GM21360 (cell line): ENCODE measurements at regions not wholly inside any gene's neighbourhood (a gene's known extent, or its start where the extent isn't known, plus 50 kb on each side); places are given as distances from the start of the nearest gene placed in this dataset.

Experiments used
- ATAC-seq: cut with Tn5 transposase; IDR thresholded peaks from one replicate; pipeline ENCODE4 v1.9.1; 2021; ENCODE audit warnings: mild to moderate bottlenecking, moderate library complexity; ENCODE audit not compliant: unreplicated experiment

DNA sequence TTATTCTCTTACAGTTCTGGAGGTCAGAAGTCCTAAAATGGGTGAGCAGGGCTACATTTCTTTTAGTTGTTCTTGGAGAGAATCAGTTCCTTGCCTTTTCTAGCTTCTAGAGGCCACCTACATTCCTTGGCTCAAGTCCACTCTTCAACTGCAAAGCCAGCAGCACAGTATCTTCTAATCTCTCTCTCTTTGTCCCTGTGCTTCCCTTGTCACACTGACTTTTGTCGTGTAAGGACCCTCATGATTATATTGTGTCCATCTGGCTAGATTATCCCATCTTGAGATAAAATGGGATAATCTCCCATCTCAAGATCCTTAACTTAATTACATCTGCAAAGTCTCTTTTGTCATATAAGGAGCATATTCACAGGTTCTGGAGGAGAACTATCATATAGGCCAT, 359.0 kb downstream of the ADRA2A start:
- no peak for ATAC-seq

DNA sequence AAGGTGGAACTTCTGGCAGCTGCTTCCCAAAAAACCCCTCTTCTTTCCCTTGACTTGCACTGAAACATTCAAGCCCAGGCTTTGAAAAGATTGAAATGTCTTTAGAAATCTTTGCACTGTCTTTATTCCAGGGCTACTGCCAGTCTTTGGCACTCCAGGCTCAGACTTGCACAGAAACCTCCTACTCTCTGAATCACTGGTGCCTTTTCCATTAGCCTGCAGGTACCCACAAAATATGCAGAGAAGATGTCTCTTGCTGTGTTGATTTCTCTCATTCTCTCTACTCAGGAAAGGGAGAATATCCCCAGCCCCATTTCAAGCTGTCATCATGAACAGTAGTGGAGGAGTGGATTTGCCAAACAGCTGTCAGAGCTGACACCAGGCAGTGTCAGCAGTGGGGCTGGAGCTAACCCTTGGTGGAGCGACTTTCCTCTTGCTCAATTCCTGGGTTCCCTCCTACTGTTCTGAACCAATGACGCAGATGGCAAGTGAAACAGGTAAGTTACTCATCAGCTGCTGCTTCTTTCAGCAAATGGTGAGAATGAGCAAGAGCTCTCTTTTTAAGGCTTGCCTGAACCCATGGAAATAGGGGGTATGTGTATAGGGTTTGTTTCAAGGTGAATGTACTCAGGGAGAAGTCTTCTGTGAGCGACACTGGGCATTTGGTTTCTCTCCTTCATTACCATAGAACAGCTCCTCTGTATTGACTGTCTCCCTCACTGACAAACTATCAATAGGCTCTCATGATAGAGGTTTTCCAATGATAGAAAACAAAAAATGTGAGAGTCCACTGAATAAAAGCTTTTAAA, 362.4 kb downstream of the ADRA2A start:
- ATAC-seq, result no peak

DNA sequence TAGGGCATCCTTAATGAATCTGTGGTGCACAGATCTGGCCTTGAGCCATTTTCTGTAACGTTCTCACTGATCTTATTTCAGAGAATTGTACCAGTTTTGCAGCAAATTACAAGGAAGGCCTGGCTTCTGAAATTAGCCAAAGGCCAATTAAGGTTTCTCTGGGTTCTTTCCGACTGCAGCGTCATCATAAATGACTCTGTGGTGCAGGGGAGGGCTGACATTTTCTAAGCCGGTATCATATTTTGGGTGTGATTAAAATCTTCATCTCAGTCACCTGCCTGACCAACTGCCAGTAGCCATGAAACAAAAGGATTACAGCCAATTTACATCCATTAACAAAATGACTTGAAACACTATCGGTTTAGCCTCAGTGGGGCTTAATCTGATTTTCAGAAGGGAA, 363.7 kb downstream of the ADRA2A start:
- ATAC-seq, result no peak

DNA sequence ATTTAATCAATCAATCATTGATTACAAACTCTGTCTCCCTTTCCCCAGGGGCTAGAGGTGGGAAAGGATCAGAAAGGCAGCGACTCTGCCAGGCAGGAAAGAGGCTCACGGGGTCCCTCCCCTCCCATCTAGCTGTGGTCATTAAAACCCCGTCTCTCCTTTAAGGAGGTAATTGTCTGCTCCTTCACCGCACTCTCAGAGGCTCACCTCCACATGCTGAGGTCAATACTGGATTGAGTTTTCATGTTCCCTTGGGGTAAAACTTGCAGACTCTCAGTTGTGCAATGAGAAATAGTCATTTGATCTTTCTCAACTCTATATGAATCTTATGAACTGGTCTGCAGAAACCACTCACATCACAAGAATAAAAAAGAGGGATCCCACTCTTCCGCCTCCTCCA, 368.8 kb downstream of the ADRA2A start:
- ATAC-seq, result no peak

DNA sequence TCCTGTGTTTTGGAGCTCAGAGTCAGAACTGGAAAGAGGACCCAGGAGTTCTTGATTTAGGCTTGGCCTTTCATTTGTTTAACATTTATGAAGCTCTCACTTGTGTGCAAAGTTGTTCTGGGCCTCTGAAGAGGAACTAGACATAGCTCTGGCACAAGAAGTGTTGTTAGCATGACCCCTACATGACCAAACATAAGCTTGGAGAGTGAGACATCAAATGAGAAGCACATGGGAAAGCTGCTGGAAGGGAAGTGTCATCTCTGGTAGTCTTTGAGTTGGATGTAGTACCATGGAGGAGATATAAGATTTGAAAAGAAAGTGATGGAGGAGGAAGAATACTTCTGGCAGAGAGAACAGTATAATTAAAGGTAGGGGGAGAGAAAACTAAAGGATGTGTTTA, 370.1 kb downstream of the ADRA2A start:
- ATAC-seq, result no peak

DNA sequence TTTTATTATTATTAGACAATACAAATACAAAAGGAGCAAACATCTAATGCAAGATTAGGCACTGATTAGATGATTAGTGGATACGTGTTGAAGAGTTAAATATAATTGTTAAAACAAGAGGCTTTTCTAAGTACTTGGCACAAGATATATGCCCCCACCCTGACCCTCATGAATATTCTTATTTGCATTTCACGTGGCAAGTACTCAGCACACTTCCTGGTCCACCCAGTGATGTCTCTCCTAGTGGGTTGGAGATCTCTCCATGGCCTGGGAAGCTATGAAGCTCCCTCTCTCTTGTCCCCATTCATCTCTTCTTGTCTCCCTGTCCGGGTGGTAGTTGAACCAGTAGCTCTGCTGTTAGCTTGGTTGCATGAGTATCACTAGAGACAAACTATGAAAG, 375.3 kb downstream of the ADRA2A start:
- no peak for ATAC-seq

DNA sequence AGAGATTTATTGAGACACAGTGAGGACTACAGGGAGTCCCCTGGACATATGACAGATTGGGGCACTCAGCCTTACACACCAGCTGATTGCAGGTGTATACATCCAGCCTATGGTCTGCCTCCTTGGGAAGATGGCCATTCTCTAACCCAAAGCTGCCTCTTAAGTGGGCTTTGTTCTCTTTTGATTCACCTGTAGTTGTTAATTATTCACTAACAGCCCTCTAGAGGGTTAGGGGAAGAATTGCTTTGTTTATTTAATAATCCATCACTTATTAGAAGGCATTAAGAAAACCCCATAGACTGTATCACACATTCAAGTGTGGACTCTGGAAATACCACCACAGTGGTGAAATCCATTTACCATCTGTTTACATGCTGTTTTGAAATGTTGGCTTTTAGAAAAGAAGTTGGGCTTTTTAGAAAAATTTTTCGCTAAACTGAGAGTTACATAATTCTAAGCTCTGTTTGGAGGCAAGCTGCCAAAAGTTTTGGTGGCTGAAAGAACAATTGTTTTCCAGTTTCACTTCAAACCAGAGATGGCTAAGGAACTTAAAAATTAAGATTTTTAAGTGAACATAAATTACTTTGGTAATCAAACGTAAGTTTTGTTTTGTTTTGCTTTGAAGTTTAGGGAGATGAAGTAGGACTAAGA, 379.1 kb downstream of the ADRA2A start:
- no peak for ATAC-seq

DNA sequence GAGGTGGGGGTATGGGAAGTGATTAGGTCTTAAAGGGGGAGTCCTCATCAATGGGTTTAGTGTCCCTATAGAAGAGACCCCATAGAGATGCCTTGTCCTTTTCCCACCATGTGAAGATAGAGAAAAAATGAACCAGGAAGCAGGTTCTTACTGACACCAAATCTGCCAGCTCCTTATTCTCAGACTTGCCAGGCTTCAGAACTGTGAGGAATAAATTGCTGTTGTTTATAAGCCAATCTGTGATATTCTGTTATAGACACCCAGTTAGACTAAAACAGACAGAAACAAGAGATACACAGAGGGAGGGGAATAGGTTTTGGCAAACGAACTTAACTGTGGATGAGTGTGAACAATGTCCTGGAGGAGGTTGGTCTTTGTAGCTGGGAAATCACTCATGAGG, 381.4 kb downstream of the ADRA2A start:
- no peak for ATAC-seq

DNA sequence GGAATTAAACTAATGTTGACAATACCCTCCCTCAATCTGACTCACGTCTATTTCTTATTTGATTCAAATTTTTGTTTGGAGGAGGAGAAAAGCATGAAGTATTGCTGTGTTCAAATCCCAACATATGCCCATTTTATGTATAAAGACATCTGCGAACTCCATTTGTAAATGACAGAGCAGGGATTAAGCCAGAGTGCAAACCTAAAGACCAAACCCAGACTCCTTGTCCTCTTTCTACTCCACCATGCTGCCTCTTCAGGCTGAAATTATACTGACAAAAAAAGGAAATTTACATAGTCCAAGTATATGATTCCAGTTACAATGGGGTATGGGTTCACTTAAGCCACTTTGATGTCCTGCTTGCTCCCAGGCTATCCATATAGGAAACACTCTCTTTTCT, 383.1 kb downstream of the ADRA2A start:
- ATAC-seq, result no peak

DNA sequence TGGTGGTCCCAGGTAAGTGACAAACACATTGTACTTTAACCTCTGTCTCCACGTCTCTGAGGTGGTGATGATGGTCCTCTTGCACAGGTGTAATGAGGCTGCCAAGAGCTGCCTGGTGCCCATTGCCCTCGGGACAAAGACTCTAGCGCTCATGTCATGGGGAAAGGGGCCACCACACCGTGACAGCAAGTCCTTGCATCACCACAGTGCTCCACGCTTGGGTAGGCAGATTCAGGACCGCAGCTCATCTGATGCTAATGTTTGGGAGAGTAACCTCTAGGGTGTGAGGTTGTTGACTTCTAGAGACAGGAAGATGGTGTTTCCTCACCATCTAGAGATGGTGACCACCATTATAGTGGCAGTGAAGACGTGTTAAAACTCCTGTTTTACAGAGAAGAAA, 395.6 kb downstream of the ADRA2A start:
- ATAC-seq, result no peak

DNA sequence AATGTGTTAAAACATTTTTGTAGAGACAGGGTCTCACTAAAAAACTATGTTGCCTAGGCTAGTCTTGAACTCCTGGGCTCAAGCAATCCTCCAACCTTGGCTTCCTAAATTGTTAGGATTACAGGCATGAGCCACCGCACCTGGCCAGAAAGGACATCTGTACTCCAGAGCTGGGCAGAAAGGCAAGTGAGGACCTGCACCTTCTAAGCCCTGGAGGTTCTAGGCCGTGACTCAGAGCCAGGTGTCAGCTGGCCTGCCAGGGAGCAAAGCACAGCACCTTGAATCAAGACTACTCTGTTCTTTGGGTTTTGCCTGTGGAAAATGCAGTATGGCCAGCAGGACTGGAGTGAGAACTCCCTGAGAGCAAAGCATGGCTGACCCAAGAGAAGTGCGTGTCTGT, 396.5 kb downstream of the ADRA2A start:
- ATAC-seq, result no peak

DNA sequence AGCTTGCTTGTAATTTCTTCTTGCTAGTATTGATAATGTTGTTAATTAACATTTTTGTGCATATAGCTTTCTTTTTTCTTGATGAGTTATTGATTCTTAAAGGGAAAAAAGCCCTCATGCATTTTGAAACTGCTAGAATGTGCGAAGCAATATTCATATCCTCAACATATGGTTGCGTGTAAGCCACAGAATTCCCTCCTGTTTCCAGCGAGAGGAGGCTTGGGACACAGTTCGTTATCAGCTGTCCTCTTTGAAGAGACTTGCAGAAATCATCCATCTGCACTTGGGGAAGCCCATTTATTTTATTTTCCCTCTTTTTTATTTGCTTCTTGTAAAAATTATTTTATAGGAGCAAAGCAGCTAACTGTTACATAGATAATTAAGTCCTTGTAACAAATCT, 398.0 kb downstream of the ADRA2A start:
- ATAC-seq, result no peak

DNA sequence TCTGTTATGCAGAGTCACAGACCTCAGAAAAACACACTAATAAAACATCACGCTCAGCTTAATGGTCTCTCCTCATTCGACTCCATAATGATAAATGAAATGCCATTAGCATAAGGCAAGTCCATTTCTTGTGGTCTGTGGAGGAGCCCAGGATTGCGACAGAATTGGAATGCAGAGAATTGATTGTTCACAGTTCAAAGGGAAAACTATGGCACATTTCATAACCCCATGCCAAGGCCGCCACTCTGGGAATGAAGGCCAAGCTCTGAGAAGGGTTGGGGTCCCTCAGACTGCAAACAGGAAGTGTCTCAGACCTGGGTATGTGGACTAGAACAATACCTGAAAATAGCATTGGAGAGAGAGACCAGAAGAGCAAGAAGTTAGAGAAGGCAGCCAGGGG, 398.9 kb downstream of the ADRA2A start:
- ATAC-seq, result no peak

DNA sequence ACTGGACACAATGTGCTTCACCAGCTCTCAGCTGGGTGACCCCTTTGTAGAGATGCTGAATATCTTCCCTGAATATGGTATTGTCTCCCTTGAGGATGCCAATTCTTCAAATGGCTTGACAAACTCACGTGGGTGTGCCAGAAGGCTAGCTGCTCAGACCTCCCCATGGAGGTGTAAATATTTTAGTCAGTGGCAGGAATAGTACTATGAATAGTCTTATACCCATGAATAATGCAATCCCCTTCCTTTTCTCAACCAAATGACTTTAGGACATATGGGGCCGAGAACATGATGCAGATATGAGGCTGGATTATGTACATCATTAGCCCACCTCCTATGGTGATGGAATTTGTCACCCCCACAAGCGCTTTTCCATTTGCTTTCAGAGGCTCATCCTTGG, 401.8 kb downstream of the ADRA2A start:
- ATAC-seq, result no peak

DNA sequence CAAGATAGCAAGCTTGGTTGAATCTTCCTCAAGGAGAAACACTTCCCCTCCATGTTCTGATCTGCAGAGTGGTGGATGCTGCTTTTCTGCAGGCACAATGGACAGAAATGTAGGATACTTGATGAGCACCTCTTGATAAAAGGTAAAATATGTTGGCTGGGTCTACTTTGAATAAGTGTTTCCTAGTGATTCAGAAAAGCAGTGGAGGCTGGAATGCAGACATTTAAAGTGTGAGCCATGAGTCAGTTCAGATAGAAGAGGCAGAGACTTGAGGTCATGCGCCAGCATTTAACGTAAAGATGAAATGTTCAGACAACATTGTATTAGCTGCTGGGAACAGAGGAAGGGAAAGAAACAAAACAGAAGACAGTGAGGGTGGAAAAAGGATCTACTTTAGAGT, 403.1 kb downstream of the ADRA2A start:
- ATAC-seq, result no peak

DNA sequence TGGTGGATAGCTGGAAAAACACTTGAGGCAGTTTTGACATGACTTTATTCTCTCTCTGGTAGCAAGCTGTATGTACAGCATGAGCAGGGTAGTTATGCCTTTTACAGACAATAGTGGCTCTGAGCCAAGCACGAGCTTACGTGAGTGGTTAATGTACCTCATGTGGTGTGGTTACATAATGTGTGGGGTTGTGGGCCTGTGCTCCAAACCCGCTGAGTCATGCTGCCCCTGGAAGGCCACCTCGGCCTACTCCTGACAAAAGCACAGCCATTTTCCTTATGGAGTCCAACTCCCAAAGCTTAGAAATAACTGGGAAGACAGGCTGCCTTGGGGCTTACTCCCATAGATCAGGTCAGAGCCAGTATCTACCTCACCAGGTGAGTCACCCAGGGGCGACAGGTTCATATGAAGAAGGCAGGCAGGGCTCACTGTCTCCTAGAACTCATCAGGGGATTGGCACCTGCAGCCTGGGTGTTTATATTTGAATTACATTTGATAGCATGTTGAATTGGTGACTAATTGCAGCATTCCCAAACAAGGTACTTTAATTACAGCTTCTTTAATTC, 404.5 kb downstream of the ADRA2A start:
- no peak for ATAC-seq

DNA sequence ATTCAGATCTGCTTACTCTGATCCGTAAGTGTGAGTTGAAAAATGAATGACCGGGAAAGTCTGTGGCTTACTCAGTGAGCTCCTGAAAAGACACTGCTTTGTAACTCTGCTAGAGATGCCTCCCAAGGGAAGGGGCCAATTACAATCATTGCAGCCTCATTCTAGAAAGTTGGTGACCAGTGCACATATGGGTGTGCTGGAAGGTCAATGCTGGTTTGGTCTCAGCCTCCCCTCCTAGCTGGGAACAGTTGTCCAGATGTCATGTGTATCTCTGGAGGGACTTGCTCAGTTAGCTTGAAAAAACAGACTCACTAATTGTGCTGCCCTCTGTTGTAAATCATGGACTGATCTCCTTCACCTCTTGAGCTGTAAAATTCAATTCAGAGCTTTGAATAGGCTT, 405.0 kb downstream of the ADRA2A start:
- ATAC-seq, result no peak

DNA sequence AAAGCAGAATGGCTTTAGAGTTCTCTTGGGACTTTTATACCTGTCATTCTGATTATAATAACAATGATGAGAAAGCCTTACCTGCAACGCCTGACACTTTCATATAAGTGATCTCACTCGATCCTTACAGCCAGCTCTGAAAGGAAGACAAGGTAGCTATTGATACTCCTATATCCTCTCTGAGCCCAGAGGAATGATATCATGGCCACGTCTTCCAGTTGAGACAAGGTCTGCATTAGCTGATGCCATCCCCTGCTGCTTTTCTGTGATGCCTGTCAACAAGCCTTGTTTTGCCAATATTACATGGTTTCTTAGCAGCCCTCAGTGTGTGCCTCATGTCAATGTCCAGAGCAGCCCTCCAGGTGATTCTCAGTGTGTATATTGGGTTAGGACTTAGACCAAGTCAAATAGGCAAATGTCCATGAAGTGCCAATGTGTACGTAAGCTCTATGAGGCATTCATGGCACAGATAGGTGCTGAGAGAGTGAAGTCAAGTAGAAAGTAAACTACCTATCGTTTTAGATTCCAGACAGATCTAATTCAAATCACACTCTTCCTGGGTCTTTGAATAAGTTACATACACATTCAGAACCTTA, 405.9 kb downstream of the ADRA2A start:
- no peak for ATAC-seq

DNA sequence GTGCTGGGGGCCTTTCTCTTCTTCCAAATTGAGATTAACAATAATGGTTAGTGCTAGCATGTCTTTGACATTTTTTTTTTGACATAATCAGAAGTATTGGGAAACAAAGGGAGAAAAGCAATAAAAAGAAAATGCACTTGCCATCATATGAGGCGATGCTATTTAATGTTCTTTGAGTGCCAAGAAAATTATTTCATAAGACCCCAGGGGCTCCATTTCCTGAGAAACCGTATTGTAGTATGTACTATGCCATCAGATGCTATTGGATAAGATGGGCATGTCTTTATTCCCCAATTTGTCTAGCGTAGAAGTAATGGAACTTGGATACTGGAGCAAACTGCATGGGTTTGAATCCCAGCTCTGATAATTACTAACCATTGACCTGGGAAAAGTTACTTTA, 408.9 kb downstream of the ADRA2A start:
- no peak for ATAC-seq

DNA sequence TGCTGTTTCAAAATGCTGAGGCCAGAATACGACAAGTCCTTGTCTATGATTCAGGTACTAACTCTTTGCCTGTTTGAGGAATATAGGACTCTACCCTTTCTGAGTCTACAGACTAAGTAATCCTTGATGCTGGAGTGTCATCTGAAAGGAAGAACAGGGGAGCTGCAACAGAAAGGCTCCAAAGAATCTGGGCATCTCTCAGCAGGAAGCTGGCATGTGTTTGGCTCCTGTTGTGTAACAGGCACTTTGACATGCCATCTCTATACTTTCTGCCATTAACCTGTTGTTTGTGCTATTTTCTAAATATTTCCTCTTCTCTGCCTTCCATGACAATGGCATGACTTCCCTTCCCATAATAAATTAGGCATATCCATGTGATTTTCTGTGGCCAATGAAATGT, 409.5 kb downstream of the ADRA2A start:
- ATAC-seq, result no peak

DNA sequence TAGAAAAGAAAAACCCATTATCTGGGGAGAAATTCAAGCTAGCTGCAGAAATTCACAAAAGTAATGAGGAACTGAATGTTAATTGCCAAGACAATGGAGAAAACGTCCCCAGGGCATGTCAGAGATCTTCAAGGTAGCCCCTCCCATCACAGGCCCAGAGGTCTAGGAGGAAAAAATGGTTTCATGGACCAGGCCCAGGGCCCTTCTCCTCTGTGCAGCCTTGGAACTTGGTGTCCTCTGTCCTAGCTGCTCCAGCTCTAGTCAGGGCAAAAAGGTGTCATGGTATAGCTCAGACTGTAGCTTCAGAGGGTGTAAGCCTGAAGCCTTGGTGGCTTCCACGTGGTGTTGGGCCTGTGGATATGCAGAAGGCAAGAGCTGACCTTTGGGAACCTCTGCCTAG, 411.8 kb downstream of the ADRA2A start:
- ATAC-seq, result no peak

DNA sequence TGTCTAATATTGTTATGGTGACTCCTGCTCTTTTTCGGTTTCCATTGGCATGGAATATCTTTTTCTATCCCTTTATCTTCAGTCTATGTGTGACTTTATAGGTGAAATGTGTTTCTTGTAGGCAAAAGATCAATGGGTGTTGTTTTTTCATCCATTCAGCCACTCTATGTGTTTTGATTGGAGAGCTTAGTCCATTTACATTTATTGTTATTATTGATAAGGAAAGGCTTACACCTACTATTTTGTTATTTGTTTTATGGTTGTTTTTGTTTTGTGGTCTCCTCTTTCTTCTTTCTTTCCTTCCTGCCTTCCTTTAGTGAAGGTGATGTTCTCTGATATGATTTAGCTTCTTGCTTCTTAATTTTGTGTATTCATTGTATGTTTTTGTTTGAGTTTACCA, 414.3 kb downstream of the ADRA2A start:
- no peak for ATAC-seq
